ENCODE measurements at regions not wholly inside any gene's neighbourhood (a gene's known extent, or its start where the extent isn't known, plus 50 kb on each side); places are given as distances from the start of the nearest gene placed in this dataset.

- Histone ChIP-seq H3K9me3 (peaks cover 0 to 34% (median 9%) of the 10 kb centered on the region in 11 donors), H3K4me1 (no peaks in the 10 kb centered on the region), H3K27ac (no peak overlapping the region), H3K27me3 (no peaks in the 10 kb centered on the region), H3K36me3 (no peaks in the 10 kb centered on the region), H3K4me3 (no peak overlapping the region)
- no peak for DNase-seq
- intact Hi-C loops (cut with DNase I) = no loop called here
- TF ChIP-seq, protein P1, sequence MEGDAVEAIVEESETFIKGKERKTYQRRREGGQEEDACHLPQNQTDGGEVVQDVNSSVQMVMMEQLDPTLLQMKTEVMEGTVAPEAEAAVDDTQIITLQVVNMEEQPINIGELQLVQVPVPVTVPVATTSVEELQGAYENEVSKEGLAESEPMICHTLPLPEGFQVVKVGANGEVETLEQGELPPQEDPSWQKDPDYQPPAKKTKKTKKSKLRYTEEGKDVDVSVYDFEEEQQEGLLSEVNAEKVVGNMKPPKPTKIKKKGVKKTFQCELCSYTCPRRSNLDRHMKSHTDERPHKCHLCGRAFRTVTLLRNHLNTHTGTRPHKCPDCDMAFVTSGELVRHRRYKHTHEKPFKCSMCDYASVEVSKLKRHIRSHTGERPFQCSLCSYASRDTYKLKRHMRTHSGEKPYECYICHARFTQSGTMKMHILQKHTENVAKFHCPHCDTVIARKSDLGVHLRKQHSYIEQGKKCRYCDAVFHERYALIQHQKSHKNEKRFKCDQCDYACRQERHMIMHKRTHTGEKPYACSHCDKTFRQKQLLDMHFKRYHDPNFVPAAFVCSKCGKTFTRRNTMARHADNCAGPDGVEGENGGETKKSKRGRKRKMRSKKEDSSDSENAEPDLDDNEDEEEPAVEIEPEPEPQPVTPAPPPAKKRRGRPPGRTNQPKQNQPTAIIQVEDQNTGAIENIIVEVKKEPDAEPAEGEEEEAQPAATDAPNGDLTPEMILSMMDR (IDR thresholded peaks at IDR 0.05) = no peak
- ATAC-seq = no peak
- 43 to 70% methylated on average over 1 of the region's 1 CpG for WGBS, 2 donors
Measured at GRCh38 chr3:53965291-53965690, 73.6 kb upstream of the SELENOK start.

- WGBS, 2 donors = 92 to 95% methylated on average over 10 of the region's 10 CpGs
- Histone ChIP-seq H3K4me1 (no peaks in the 10 kb centered on the region), H3K9me3 (peaks cover 0 to 13% (median 5%) of the 10 kb centered on the region in 11 donors), H3K4me3 (no peak overlapping the region), H3K27me3 (peaks cover 0 to 6% (median 0%) of the 10 kb centered on the region in 7 donors), H3K27ac (no peak overlapping the region), H3K36me3 (no peaks in the 10 kb centered on the region)
- TF ChIP-seq, protein P1 (IDR thresholded peaks at IDR 0.05) = no peak
- DNase-seq = no peak
- no peak for ATAC-seq
- intact Hi-C loops (cut with DNase I) = loop anchor here in 1 of 10 donors (10.0 kb wide), 1 partner anchor 167 kb away; the partner anchor contains the start of gene CACNA2D3
Measured at GRCh38 chr3:53957831-53958230, 66.2 kb upstream of the SELENOK start.

DNA sequence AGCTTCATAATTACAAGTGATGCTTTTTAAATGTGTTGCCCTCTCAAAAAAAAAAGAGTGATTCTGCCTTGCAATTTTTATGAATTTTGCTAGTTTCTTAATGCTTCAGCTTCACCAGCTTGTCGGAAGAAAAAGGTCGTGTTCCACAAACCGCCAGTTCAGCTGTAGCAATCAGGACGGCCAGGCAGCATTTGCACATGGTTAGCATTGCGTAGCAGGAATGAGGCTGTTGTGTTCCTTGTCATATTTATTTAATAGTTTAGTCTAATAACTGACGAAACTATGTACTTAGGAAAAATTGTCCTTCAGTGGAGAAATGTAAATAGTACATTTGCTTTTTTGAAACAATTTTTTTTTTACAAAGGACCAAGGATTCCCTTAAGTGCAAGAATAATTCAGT, 64.9 kb upstream of the SELENOK start:
- ATAC-seq = no peak
- intact Hi-C loops (cut with DNase I) = loop anchor here in 1 of 10 donors (10.0 kb wide), 1 partner anchor 168 kb away; the partner anchor contains the start of gene CACNA2D3
- Histone ChIP-seq H3K4me1 (no peaks in the 10 kb centered on the region), H3K9me3 (peaks cover 0 to 8% (median 5%) of the 10 kb centered on the region in 11 donors), H3K27me3 (peaks cover 0 to 6% (median 0%) of the 10 kb centered on the region in 7 donors), H3K27ac (no peak overlapping the region), H3K36me3 (no peaks in the 10 kb centered on the region), H3K4me3 (no peak overlapping the region)
- WGBS, 2 donors = 79 to 88% methylated on average over 6 of the region's 6 CpGs
- no peak for DNase-seq
- TF ChIP-seq, protein P1 (IDR thresholded peaks at IDR 0.05) = no peak

- intact Hi-C loops (cut with DNase I) = loop anchor here in 5 of 10 donors (10.0 kb wide), 4 partner anchors 175 to 1235 kb away; partner anchors contain the start of gene CACNA2D3 (in 2 of the 5)
- no peak overlapping the region for H3K4me3 ChIP-seq
- no peak overlapping the region for H3K27ac ChIP-seq
- DNase-seq (no peak), ATAC-seq (no peak)
- peaks cover 0 to 40% (median 6%) of the 10 kb centered on the region in 11 donors for H3K9me3 ChIP-seq
- H3K36me3 ChIP-seq = no peaks in the 10 kb centered on the region
- H3K4me1 ChIP-seq = no peaks in the 10 kb centered on the region
- peaks cover 0 to 2% (median 0%) of the 10 kb centered on the region in 7 donors for H3K27me3 ChIP-seq
- TF ChIP-seq, protein P1 (IDR thresholded peaks at IDR 0.05) = no peak
- WGBS, 2 donors = 43 to 55% methylated on average over 2 of the region's 2 CpGs
Measured at GRCh38 chr3:53949541-53949940, 57.9 kb upstream of the SELENOK start.
